Kidney epithelial cell (primary cell): ENCODE measurements at regions not wholly inside any gene's neighbourhood (a gene's known extent, or its start where the extent isn't known, plus 50 kb on each side); places are given as distances from the start of the nearest gene placed in this dataset.

Source experiments
- DNase-seq: peaks from one replicate; pipeline ENCODE4 v3.0.0-alpha.2; 2010; ENCODE audit warnings: low read depth
- H3K27me3 ChIP-seq: 2 replicates; pipeline ENCODE4 v1.6.0; 2011; ENCODE audit warnings: low read length; ENCODE audit not compliant: control insufficient read depth, insufficient read depth
- H3K36me3 ChIP-seq: 2 replicates; pipeline ENCODE4 v1.5.1; 2011; ENCODE audit warnings: low read length; ENCODE audit not compliant: control insufficient read depth, insufficient read depth
- H3K4me3 ChIP-seq: 2 replicates; pipeline ENCODE4 v1.5.1; 2011; ENCODE audit warnings: low read depth, mild to moderate bottlenecking, control low read depth, low read length
- CTCF ChIP-seq: IDR thresholded peaks from 2 replicates; pipeline ENCODE4 v1.5.1; 2011; ENCODE audit warnings: mild to moderate bottlenecking, moderate library complexity, low read length, control low read depth, inconsistent platforms; ENCODE audit not compliant: insufficient read depth, poor library complexity, severe bottlenecking

GRCh38 chr4:71267244-71267643 is 71.6 kb upstream of the SLC4A4 start:
- H3K27me3 ChIP-seq: no peaks in the 10 kb centered on the region
- no peak for TF ChIP-seq CTCF
- no peaks in the 10 kb centered on the region for H3K36me3 ChIP-seq
- DNase-seq: no peak
- H3K4me3 ChIP-seq: no peak overlapping the region

- DNase-seq: no peak
- no peaks in the 10 kb centered on the region for H3K27me3 ChIP-seq
- H3K4me3 ChIP-seq: no peak overlapping the region
- no peaks in the 10 kb centered on the region for H3K36me3 ChIP-seq
- no peak for TF ChIP-seq CTCF
Measured at GRCh38 chr4:71268166-71268565, 70.7 kb upstream of the SLC4A4 start.

GRCh38 chr4:71269233-71269632 is 69.6 kb upstream of the SLC4A4 start:
- no peak for TF ChIP-seq CTCF
- no peak for DNase-seq
- Histone ChIP-seq H3K27me3 (no peaks in the 10 kb centered on the region), H3K36me3 (no peaks in the 10 kb centered on the region), H3K4me3 (no peak overlapping the region)

GRCh38 chr4:71270901-71271300 is 67.9 kb upstream of the SLC4A4 start:
- no peak for DNase-seq
- Histone ChIP-seq H3K36me3 (no peaks in the 10 kb centered on the region), H3K27me3 (no peaks in the 10 kb centered on the region), H3K4me3 (no peak overlapping the region)
- TF ChIP-seq CTCF: peak; percentile 52

- no peaks in the 10 kb centered on the region for H3K36me3 ChIP-seq
- no peak overlapping the region for H3K4me3 ChIP-seq
- DNase-seq: no peak
- no peaks in the 10 kb centered on the region for H3K27me3 ChIP-seq
- no peak for TF ChIP-seq CTCF
Measured at GRCh38 chr4:71272976-71273375, 65.8 kb upstream of the SLC4A4 start.

GRCh38 chr4:71275004-71275403 is 63.8 kb upstream of the SLC4A4 start:
- no peak for DNase-seq
- Histone ChIP-seq H3K36me3 (no peaks in the 10 kb centered on the region), H3K27me3 (no peaks in the 10 kb centered on the region), H3K4me3 (no peak overlapping the region)
- no peak for TF ChIP-seq CTCF
